BLaER1 (cell line): ENCODE measurements at regions not wholly inside any gene's neighbourhood (a gene's known extent, or its start where the extent isn't known, plus 50 kb on each side); places are given as distances from the start of the nearest gene placed in this dataset.
A peak's percentile ranks its signal among the peaks of the same experiment; 100 is the strongest.

ENCODE experiments used
- H3K27ac ChIP-seq: shearing (Covaris generic); formaldehyde crosslinking; 2 replicates; pipeline ENCODE4 v1.8.1; 2022
- H3K27me3 ChIP-seq: shearing (Covaris generic); formaldehyde crosslinking; 2 replicates; pipeline ENCODE4 v1.8.1; 2022
- H3K36me3 ChIP-seq: shearing (Covaris generic); formaldehyde crosslinking; 2 replicates; pipeline ENCODE4 v1.8.1; 2022
- H3K4me1 ChIP-seq: shearing (Covaris generic); formaldehyde crosslinking; 2 replicates; pipeline ENCODE4 v1.8.1; 2022
- H3K4me2 ChIP-seq: shearing (Covaris generic); formaldehyde crosslinking; 2 replicates; pipeline ENCODE4 v1.8.1; 2022
- H3K4me3 ChIP-seq: shearing (Covaris generic); formaldehyde crosslinking; 2 replicates; pipeline ENCODE4 v1.8.1; 2022
- H3K9ac ChIP-seq: shearing (Covaris generic); formaldehyde crosslinking; 2 replicates; pipeline ENCODE4 v1.8.1; 2022
- H3K9me3 ChIP-seq: shearing (Covaris generic); formaldehyde crosslinking; 2 replicates; pipeline ENCODE4 v1.8.1; 2022
- H4K20me1 ChIP-seq: shearing (Covaris generic); formaldehyde crosslinking; 2 replicates; pipeline ENCODE4 v1.8.1; 2022
- Cebpa-rat ChIP-seq: shearing (Covaris generic); IDR thresholded peaks from 2 replicates; pipeline ENCODE4 v1.8.1; 2022

GRCh38 chr6:40722091-40722490 lies 134.9 kb upstream of the LRFN2 start:
- H3K27ac ChIP-seq = peak overlapping the region; percentile 76

GRCh38 chr6:40721271-40721952 lies 134.2 kb upstream of the LRFN2 start:
- Histone ChIP-seq H3K9me3 (no peaks in the 10 kb centered on the region), H3K27me3 (no peaks in the 10 kb centered on the region), H3K27ac (peak overlapping the region; percentile 76), H3K4me1 (peaks cover 82% of the 10 kb centered on the region), H4K20me1 (no peaks in the 10 kb centered on the region), H3K4me2 (peak overlapping the region; percentile 93), H3K36me3 (no peaks in the 10 kb centered on the region), H3K9ac (peak overlapping the region; percentile 55), H3K4me3 (no peak overlapping the region)
- no peak for TF ChIP-seq Cebpa-rat

More at GRCh38 chr6:40722091-40722490, 134.9 kb upstream of the LRFN2 start:
- Histone ChIP-seq H3K9ac (peak overlapping the region; percentile 55), H3K4me3 (no peak overlapping the region), H3K4me2 (peak overlapping the region; percentile 93), H3K4me1 (peaks cover 80% of the 10 kb centered on the region), H4K20me1 (no peaks in the 10 kb centered on the region), H3K27me3 (no peaks in the 10 kb centered on the region), H3K36me3 (no peaks in the 10 kb centered on the region), H3K9me3 (no peaks in the 10 kb centered on the region)
- TF ChIP-seq Cebpa-rat = no peak

GRCh38 chr6:40720375-40720748 lies 133.2 kb upstream of the LRFN2 start:
- H3K4me1 ChIP-seq = peaks cover 92% of the 10 kb centered on the region
- no peaks in the 10 kb centered on the region for H3K36me3 ChIP-seq
- no peak for TF ChIP-seq Cebpa-rat
- no peaks in the 10 kb centered on the region for H3K27me3 ChIP-seq
- peak overlapping the region; percentile 40 for H3K4me3 ChIP-seq
- H3K9ac ChIP-seq = peak overlapping the region; percentile 61
- H3K9me3 ChIP-seq = no peaks in the 10 kb centered on the region
- H4K20me1 ChIP-seq = no peaks in the 10 kb centered on the region
- H3K4me2 ChIP-seq = peak overlapping the region; percentile 93
- peak overlapping the region; percentile 78 for H3K27ac ChIP-seq

- no peak for TF ChIP-seq Cebpa-rat
- H3K4me3 ChIP-seq = peak overlapping the region; percentile 40
Observed at GRCh38 chr6:40719671-40720374, 132.7 kb upstream of the LRFN2 start.

GRCh38 chr6:40718401-40718800 lies 131.2 kb upstream of the LRFN2 start:
- Histone ChIP-seq H3K4me1 (peaks cover 97% of the 10 kb centered on the region), H3K36me3 (no peaks in the 10 kb centered on the region), H3K9me3 (no peaks in the 10 kb centered on the region), H3K27ac (peak overlapping the region; percentile 78), H4K20me1 (no peaks in the 10 kb centered on the region), H3K4me2 (peak overlapping the region; percentile 93), H3K9ac (no peak overlapping the region), H3K4me3 (no peak overlapping the region), H3K27me3 (no peaks in the 10 kb centered on the region)
- no peak for TF ChIP-seq Cebpa-rat

More at GRCh38 chr6:40719671-40720374, 132.7 kb upstream of the LRFN2 start:
- Histone ChIP-seq H3K9ac (peak overlapping the region; percentile 61), H3K4me2 (peak overlapping the region; percentile 93), H3K27me3 (no peaks in the 10 kb centered on the region), H3K36me3 (no peaks in the 10 kb centered on the region), H3K9me3 (no peaks in the 10 kb centered on the region), H3K4me1 (peaks cover 97% of the 10 kb centered on the region), H3K27ac (peak overlapping the region; percentile 78), H4K20me1 (no peaks in the 10 kb centered on the region)

- no peak for TF ChIP-seq Cebpa-rat
- Histone ChIP-seq H3K27ac (0 out of 2 replicates have a peak overlapping the region, but pooled peaks have one; percentile 15), H3K36me3 (no peaks in the 10 kb centered on the region), H3K4me3 (no peak overlapping the region), H3K4me1 (peaks cover 97% of the 10 kb centered on the region), H3K9ac (no peak overlapping the region), H4K20me1 (no peaks in the 10 kb centered on the region), H3K27me3 (no peaks in the 10 kb centered on the region), H3K4me2 (peak overlapping the region; percentile 26; the same call in 1 of the 2 replicates), H3K9me3 (no peaks in the 10 kb centered on the region)
Observed at GRCh38 chr6:40717411-40718057, 130.4 kb upstream of the LRFN2 start.

GRCh38 chr6:40715570-40716403 lies 128.6 kb upstream of the LRFN2 start:
- H3K4me2 ChIP-seq = peak overlapping the region; percentile 94
- H3K9me3 ChIP-seq = no peaks in the 10 kb centered on the region
- no peaks in the 10 kb centered on the region for H3K27me3 ChIP-seq
- no peak overlapping the region for H3K4me3 ChIP-seq
- H3K4me1 ChIP-seq = peaks cover 97% of the 10 kb centered on the region
- H4K20me1 ChIP-seq = no peaks in the 10 kb centered on the region
- TF ChIP-seq Cebpa-rat = no peak
- no peaks in the 10 kb centered on the region for H3K36me3 ChIP-seq
- peak overlapping the region; percentile 93 for H3K9ac ChIP-seq
- H3K27ac ChIP-seq = peak overlapping the region; percentile 95

- peak overlapping the region; percentile 94 for H3K4me2 ChIP-seq
- peak overlapping the region; percentile 93 for H3K9ac ChIP-seq
- H3K9me3 ChIP-seq = no peaks in the 10 kb centered on the region
- H3K4me1 ChIP-seq = peaks cover 97% of the 10 kb centered on the region
- H3K27ac ChIP-seq = peak overlapping the region; percentile 95
- TF ChIP-seq Cebpa-rat = no peak
- H3K27me3 ChIP-seq = no peaks in the 10 kb centered on the region
- no peak overlapping the region for H3K4me3 ChIP-seq
- no peaks in the 10 kb centered on the region for H4K20me1 ChIP-seq
- no peaks in the 10 kb centered on the region for H3K36me3 ChIP-seq
Observed at GRCh38 chr6:40714576-40715564, 127.7 kb upstream of the LRFN2 start.
